ENCODE measurements at regions not wholly inside any gene's neighbourhood (a gene's known extent, or its start where the extent isn't known, plus 50 kb on each side); places are given as distances from the start of the nearest gene placed in this dataset.

GRCh38 chr21:37982496-37983318 is 66.5 kb upstream of the KCNJ6 start:
- no TSS peak for BruUV-seq (replicated peaks)
- Histone ChIP-seq H4K20me1 (ENCODE audit: insufficient read depth, low read length) (no peaks in the 10 kb centered on the region), H3K27ac (ENCODE audit: insufficient read depth, low read length) (no peak overlapping the region), H3K4ac (ENCODE audit: low read depth, low read length) (no peak overlapping the region), H3K18ac (ENCODE audit: low read depth, low read length) (no peak overlapping the region), H2BK20ac (ENCODE audit: low read depth, low read length) (no peak overlapping the region), H2AK9ac (replicated peaks; ENCODE audit: low read depth, low read length, poor library complexity) (no peak overlapping the region), H4K91ac (ENCODE audit: insufficient read depth, low read depth, low read length) (no peak overlapping the region), H2BK5ac (ENCODE audit: low read depth, low read length, poor library complexity, severe bottlenecking) (no peak overlapping the region), H2AFZ (replicated peaks; ENCODE audit: low read length, poor library complexity) (no peak overlapping the region), H3K14ac (replicated peaks; ENCODE audit: low read depth, low read length) (no peak overlapping the region), H2AK5ac (ENCODE audit: low read depth, low read length) (no peak overlapping the region), H3K4me3 (ENCODE audit: insufficient read depth, low read depth, low read length) (no peak overlapping the region), H2BK15ac (ENCODE audit: low read depth, low read length) (no peak overlapping the region), H4K5ac (ENCODE audit: low read depth, low read length) (no peak overlapping the region), H3K4me2 (ENCODE audit: low read depth, low read length) (no peak overlapping the region), H4K8ac (ENCODE audit: low read depth in 2 of 2, low read length in 2 of 2) (no peak overlapping the region), H3K27me3 (ENCODE audit: control insufficient read depth, insufficient read depth, low read length) (peaks cover 6% of the 10 kb centered on the region), H3K9me1 (ENCODE audit: insufficient read depth, low read length) (no peaks in the 10 kb centered on the region), H3K9ac (ENCODE audit: low read depth, low read length) (no peak overlapping the region), H3K36me3 (ENCODE audit: control insufficient read depth, insufficient read depth, low read length) (no peaks in the 10 kb centered on the region), H3K56ac (ENCODE audit: extremely low read depth, insufficient read depth, low read length) (no peak overlapping the region), H3K79me1 (ENCODE audit: low read depth in 1 of 2, low read length in 2 of 2) (no peaks in the 10 kb centered on the region), H3K9me3 (ENCODE audit: control insufficient read depth, insufficient read depth, low read length) (no peaks in the 10 kb centered on the region), H2BK120ac (ENCODE audit: low read depth, low read length) (no peak overlapping the region), H3K23ac (ENCODE audit: low read depth, low read length) (no peak overlapping the region), H3K4me1 (ENCODE audit: control insufficient read depth, insufficient read depth, low read length) (no peaks in the 10 kb centered on the region)
- intact Hi-C loops (cut with micrococcal nuclease) = no loop called here
- DNase-seq (no peak), ATAC-seq (ENCODE audit: low read depth) (no peak)
- dilution Hi-C loops (cut with HindIII; ENCODE audit: low sequenced_read_pairs, unreplicated experiment) = no loop called here
- POLR2A ChIA-PET (ENCODE audit: unreplicated experiment) = no interaction called here
- in situ Hi-C loops (cut with MboI; ENCODE audit: low sequenced_read_pairs) = no loop called here
- CTCF ChIA-PET = no interaction called here
- no peak for TF ChIP-seq CTCF (conservative IDR thresholded peaks at IDR 0.05; ENCODE audit: low read depth, low read length)
- TF ChIP-seq MAZ (IDR thresholded peaks at IDR 0.05; ENCODE audit: borderline replicate concordance, low read depth, low read length) = no peak
- no peak for TF ChIP-seq RFX5 (IDR thresholded peaks at IDR 0.05; ENCODE audit: low read depth, low read length)
- TF ChIP-seq RAD21 (IDR thresholded peaks at IDR 0.05; ENCODE audit: low read length) = no peak
- TF ChIP-seq MXI1 (IDR thresholded peaks at IDR 0.05; ENCODE audit: borderline replicate concordance, low read depth, low read length) = no peak
- no peak for TF ChIP-seq FOS (IDR thresholded peaks at IDR 0.05; ENCODE audit: low read depth, low read length)
- no peak for TF ChIP-seq USF2 (IDR thresholded peaks at IDR 0.05; ENCODE audit: low read depth, low read length)
- no peak for TF ChIP-seq SMC3 (IDR thresholded peaks at IDR 0.05; ENCODE audit: low read depth, low read length)
- TF ChIP-seq POLR2A (IDR thresholded peaks at IDR 0.05; ENCODE audit: low read depth, low read length) = no peak
- TF ChIP-seq CHD1 (IDR thresholded peaks at IDR 0.05; ENCODE audit: low read depth, low read length) = no peak
- TF ChIP-seq NFE2L2 (IDR thresholded peaks at IDR 0.05; ENCODE audit: low read depth, low read length) = no peak
- no peak for TF ChIP-seq ELK1 (IDR thresholded peaks at IDR 0.05; ENCODE audit: borderline replicate concordance, low read depth, low read length)
- no peak for TF ChIP-seq BHLHE40 (IDR thresholded peaks at IDR 0.05; ENCODE audit: low read depth, low read length)
- no peak for TF ChIP-seq MAFK (IDR thresholded peaks at IDR 0.05; ENCODE audit: low read depth, low read length)
- no CpG with 5 or more reads among the region's 2 CpGs for WGBS, 2 experiments (ENCODE audit: extremely low coverage in 2 of 2, insufficient read length in 1 of 2)

Measured in IMR-90 (cell line).